Thyroid gland (tissue), 4 donors: ENCODE measurements at regions not wholly inside any gene's neighbourhood (a gene's known extent, or its start where the extent isn't known, plus 50 kb on each side); places are given as distances from the start of the nearest gene placed in this dataset.

Experiments
- CTCF ChIP-seq, 6 experiments: fragments of 200-600 bp in 3 of 6; fragments of 450-650 bp in 3 of 6; sonication (generic) in 3 of 6; IDR thresholded peaks; one replicate each; pipeline ENCODE4 v1.5.1; 2016 to 2019; ENCODE audit warnings: antibody characterized with exemption in 6 of 6, mild to moderate bottlenecking in 2 of 6, inconsistent platforms in 1 of 6, moderate library complexity in 1 of 6
- POLR2A ChIP-seq, 2 donors: fragments of 450-650 bp; IDR thresholded peaks; one replicate each; pipeline ENCODE4 v1.6.1; 2017; ENCODE audit warnings: antibody characterized with exemption in 2 of 2, mild to moderate bottlenecking in 2 of 2, moderate library complexity in 1 of 2

GRCh38 chr9:121569266-121569648 is 69.6 kb upstream of the GGTA1 start:
- TF ChIP-seq CTCF (IDR thresholded peaks at IDR 0.05) (no peak), POLR2A (IDR thresholded peaks at IDR 0.05) (no peak)
